Left cardiac atrium (tissue), 4 donors: ENCODE measurements at regions not wholly inside any gene's neighbourhood (a gene's known extent, or its start where the extent isn't known, plus 50 kb on each side); places are given as distances from the start of the nearest gene placed in this dataset.
A peak's percentile ranks its signal among the peaks of the same experiment; 100 is the strongest.

Experiments
- ATAC-seq, 2 donors: fragments of 200-7000 bp; cut with Tn5 transposase; one replicate each; pipeline ENCODE4 v1.9.1; 2020; ENCODE audit warnings: mild to moderate bottlenecking in 2 of 2, moderate library complexity in 2 of 2
- DNase-seq: peaks from one replicate; pipeline ENCODE4 v3.0.0-alpha.2; 2020
- intact Hi-C, 2 donors: fragments of 100-400 bp; cut with DNase I; formaldehyde crosslinking; loops; one replicate each; pipeline versions ENCODE4 v1.14.1 to v1.15.1; 2022 to 2023
- donor health status: DM: no; HTN: yes; CAD: no.
- donor health status: DM: no; HTN: yes; CAD: no; lungs with severe emphysema.
- donor health status: DM: yes; HTN: yes; CAD: no.
- donor health status: Dilated cardiomyopathy.

GRCh38 chr9:95764533-95765319 lies 110.8 kb upstream of the ERCC6L2 start:
- intact Hi-C loops: no loop called here
- no peak for ATAC-seq
- no peak for DNase-seq

- ATAC-seq (no peak), DNase-seq (no peak)
- intact Hi-C loops: no loop called here
These were observed 111.5 kb upstream of the ERCC6L2 start for GRCh38 chr9:95763983-95764382.

- intact Hi-C loops: no loop called here
- ATAC-seq: no peak
These were observed 112.5 kb upstream of the ERCC6L2 start for GRCh38 chr9:95763006-95763405.

GRCh38 chr9:95762322-95762721 lies 113.2 kb upstream of the ERCC6L2 start:
- intact Hi-C loops: no loop called here
- no peak for ATAC-seq

More at GRCh38 chr9:95763006-95763405, 112.5 kb upstream of the ERCC6L2 start:
- no peak for DNase-seq

GRCh38 chr9:95760791-95761190 lies 114.7 kb upstream of the ERCC6L2 start:
- no peak for ATAC-seq
- intact Hi-C loops: no loop called here
- no peak for DNase-seq

More at GRCh38 chr9:95762322-95762721, 113.2 kb upstream of the ERCC6L2 start:
- DNase-seq: no peak

GRCh38 chr9:95757439-95757838 lies 118.1 kb upstream of the ERCC6L2 start:
- intact Hi-C loops: no loop called here
- ATAC-seq: no peak
- DNase-seq: no peak

GRCh38 chr9:95756986-95757385 lies 118.5 kb upstream of the ERCC6L2 start:
- peak; percentile 82 for ATAC-seq
- intact Hi-C loops: no loop called here
- no peak for DNase-seq

GRCh38 chr9:95756101-95756500 lies 119.4 kb upstream of the ERCC6L2 start:
- DNase-seq: no peak
- intact Hi-C loops: no loop called here
- no peak for ATAC-seq

- no peak for DNase-seq
- intact Hi-C loops: no loop called here
- ATAC-seq: no peak
These were observed 120.1 kb upstream of the ERCC6L2 start for GRCh38 chr9:95755421-95755730.

GRCh38 chr9:95754533-95755420 lies 120.7 kb upstream of the ERCC6L2 start:
- intact Hi-C loops: no loop called here

GRCh38 chr9:95753762-95754465 lies 121.6 kb upstream of the ERCC6L2 start:
- DNase-seq: peak; percentile 49
- ATAC-seq: peak; percentile 56 to 70
- intact Hi-C loops: no loop called here

More at GRCh38 chr9:95754533-95755420, 120.7 kb upstream of the ERCC6L2 start:
- ATAC-seq (peak in 1 of 2 donors; percentile 5), DNase-seq (no peak)

GRCh38 chr9:95752129-95752731 lies 123.3 kb upstream of the ERCC6L2 start:
- intact Hi-C loops: no loop called here
- ATAC-seq (no peak), DNase-seq (no peak)

- ATAC-seq (no peak), DNase-seq (no peak)
- intact Hi-C loops: no loop called here
These were observed 124.0 kb upstream of the ERCC6L2 start for GRCh38 chr9:95751520-95751790.

- ATAC-seq: no peak
- DNase-seq: no peak
- intact Hi-C loops: no loop called here
These were observed 124.6 kb upstream of the ERCC6L2 start for GRCh38 chr9:95750725-95751519.

- ATAC-seq: no peak
- DNase-seq: no peak
- intact Hi-C loops: no loop called here
These were observed 126.0 kb upstream of the ERCC6L2 start for GRCh38 chr9:95749493-95749892.

GRCh38 chr9:95746408-95747180 lies 128.9 kb upstream of the ERCC6L2 start:
- no peak for DNase-seq
- ATAC-seq: no peak
- intact Hi-C loops: no loop called here

GRCh38 chr9:95742821-95743220 lies 132.7 kb upstream of the ERCC6L2 start:
- intact Hi-C loops: no loop called here
- DNase-seq: no peak
- ATAC-seq: no peak

GRCh38 chr9:95741631-95742030 lies 133.9 kb upstream of the ERCC6L2 start:
- DNase-seq (no peak), ATAC-seq (no peak)
- intact Hi-C loops: no loop called here
